Retinal pigment epithelial cell (primary cell): ENCODE measurements at regions not wholly inside any gene's neighbourhood (a gene's known extent, or its start where the extent isn't known, plus 50 kb on each side); places are given as distances from the start of the nearest gene placed in this dataset.

Experiments used
- DNase-seq: peaks from one replicate; pipeline ENCODE4 v3.0.0-alpha.2; 2010; ENCODE audit warnings: low read depth
- H3K4me3 ChIP-seq: 2 replicates; pipeline ENCODE4 v1.5.1; 2011; ENCODE audit warnings: mild to moderate bottlenecking, low read length, control low read depth, moderate library complexity
- CTCF ChIP-seq: conservative IDR thresholded peaks from 2 replicates; pipeline ENCODE4 v1.5.1; 2011; ENCODE audit warnings: low read depth, low read length, control low read depth, inconsistent platforms

DNA sequence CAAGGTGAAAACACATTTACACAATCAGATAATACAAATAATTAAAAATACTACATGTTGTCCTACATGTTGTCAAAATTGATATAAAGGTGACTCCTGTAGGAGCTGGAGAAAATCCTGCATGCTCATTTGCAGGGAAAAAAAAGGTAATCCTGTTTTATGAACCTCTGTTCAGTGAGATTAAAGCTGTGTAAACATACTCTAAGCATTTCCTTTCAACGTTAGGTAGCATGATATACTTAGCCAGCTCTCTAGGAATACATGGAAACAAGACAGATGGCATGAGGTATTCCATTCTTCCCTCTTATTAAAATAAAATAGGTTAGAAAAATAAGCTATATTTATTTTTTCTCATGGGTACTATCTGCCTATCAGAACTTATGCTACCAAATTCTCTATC is 635.7 kb upstream of the FLRT2 start:
- DNase-seq: no peak
- H3K4me3 ChIP-seq: no peak overlapping the region
- TF ChIP-seq CTCF: no peak

- TF ChIP-seq CTCF: no peak
- H3K4me3 ChIP-seq: no peak overlapping the region
- no peak for DNase-seq
These were observed 607.6 kb upstream of the FLRT2 start for GRCh38 chr14:84922370-84922769.

DNA sequence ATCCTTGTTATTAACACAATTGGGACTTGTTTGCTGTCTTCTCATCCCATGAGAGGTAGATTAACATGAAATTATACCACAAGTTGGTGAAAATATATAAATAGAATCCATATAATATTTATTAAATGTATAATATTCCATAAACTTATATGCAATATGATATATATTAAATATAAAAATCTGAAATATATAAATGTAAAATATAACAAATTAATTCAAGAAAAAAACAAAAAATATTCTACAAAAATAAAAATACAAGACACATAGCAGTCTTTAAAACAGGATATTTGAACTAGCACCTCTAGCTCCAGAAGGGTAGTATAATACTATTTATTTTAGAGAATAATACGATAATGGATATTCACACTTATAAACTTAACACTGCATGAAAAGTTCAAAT is 603.3 kb upstream of the FLRT2 start:
- DNase-seq: no peak
- TF ChIP-seq CTCF: no peak
- no peak overlapping the region for H3K4me3 ChIP-seq

DNA sequence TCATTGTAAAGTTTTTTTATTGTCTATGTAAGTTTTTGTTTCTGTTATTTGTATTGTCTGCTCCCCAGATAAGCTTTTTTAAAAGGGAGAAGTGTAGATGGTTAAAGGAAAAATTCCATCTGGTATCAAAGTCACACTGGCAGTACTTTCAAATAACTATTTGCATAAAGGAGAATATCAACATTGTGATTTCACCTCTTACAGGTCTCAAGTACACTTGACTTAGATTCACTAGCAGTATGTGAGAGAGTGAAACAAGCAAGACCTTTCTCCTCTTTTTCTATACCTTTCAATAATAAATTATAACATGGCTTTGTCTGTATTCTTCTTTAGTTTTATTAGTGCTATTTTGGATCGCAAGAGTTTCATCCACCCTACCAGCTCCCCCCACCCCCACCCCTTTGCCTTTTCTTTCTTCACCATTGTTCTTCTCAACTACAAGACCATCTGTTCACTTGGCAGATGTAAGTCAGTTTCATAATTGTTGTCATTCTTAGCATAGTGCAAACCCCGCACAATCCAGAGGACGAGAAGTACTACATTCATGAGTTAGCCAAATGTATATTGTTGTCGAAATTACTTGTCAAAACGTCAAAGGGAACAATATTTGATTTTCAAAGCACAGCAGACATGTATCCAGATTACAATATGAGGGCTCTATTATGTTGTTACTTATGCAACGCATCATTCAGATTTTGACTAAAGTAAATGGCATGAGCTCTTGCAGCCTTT is 602.7 kb upstream of the FLRT2 start:
- no peak for DNase-seq

GRCh38 chr14:84929086-84929485 is 600.9 kb upstream of the FLRT2 start:
- H3K4me3 ChIP-seq: no peak overlapping the region
- no peak for TF ChIP-seq CTCF
- no peak for DNase-seq

More for the DNA sequence above, 602.7 kb upstream of the FLRT2 start:
- no peak for TF ChIP-seq CTCF
- no peak overlapping the region for H3K4me3 ChIP-seq

DNA sequence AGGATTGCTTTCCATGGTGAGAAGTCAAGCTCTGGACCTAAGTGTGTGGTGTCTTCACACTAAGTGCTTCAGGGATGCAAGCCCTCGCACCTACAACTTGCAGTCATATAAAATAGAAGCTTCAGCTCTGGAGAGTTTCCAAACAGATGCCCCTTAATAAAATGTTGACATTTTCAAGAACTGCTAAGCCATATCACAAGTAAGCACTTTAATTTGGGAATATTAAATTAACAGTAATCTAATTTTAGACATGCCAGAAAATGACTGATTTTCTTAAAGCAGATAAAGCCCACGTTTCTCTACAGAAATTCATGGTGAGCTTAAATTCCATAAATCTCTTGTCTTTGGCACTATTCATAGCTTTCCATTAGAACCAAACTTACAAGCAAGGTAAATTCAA is 600.1 kb upstream of the FLRT2 start:
- H3K4me3 ChIP-seq: no peak overlapping the region
- DNase-seq: no peak
- TF ChIP-seq CTCF: no peak

GRCh38 chr14:84937016-84937415 is 592.9 kb upstream of the FLRT2 start:
- no peak for TF ChIP-seq CTCF
- H3K4me3 ChIP-seq: no peak overlapping the region
- peak; percentile 54 for DNase-seq
